GM18498 (cell line): ENCODE measurements at regions not wholly inside any gene's neighbourhood (a gene's known extent, or its start where the extent isn't known, plus 50 kb on each side); places are given as distances from the start of the nearest gene placed in this dataset.
"Not testable (repeated sequence)": the region's sequence is repeated elsewhere in the genome, so short reads cannot be mapped to it uniquely, and the experiment has no call there.

ENCODE experiments used
- ATAC-seq: cut with Tn5 transposase; IDR thresholded peaks from one replicate; pipeline ENCODE4 v1.9.1; 2021; ENCODE audit warnings: mild to moderate bottlenecking, moderate library complexity; ENCODE audit not compliant: unreplicated experiment

GRCh38 chr1:223018534-223018933 is 124.5 kb downstream of the TLR5 start:
- no peak for ATAC-seq

GRCh38 chr1:223019256-223019655 is 123.8 kb downstream of the TLR5 start:
- no peak for ATAC-seq

GRCh38 chr1:223020770-223021169 is 122.3 kb downstream of the TLR5 start:
- ATAC-seq: no peak

GRCh38 chr1:223022641-223023473 is 120.2 kb downstream of the TLR5 start:
- ATAC-seq: no peak

GRCh38 chr1:223023863-223024262 is 119.2 kb downstream of the TLR5 start:
- ATAC-seq: no peak

- not testable (repeated sequence) for ATAC-seq
Observed at GRCh38 chr1:223024486-223024885, 118.6 kb downstream of the TLR5 start.

GRCh38 chr1:223025190-223025734 is 117.8 kb downstream of the TLR5 start:
- ATAC-seq: not testable (repeated sequence)

GRCh38 chr1:223026639-223027038 is 116.4 kb downstream of the TLR5 start:
- ATAC-seq: not testable (repeated sequence)

GRCh38 chr1:223029985-223030769 is 112.9 kb downstream of the TLR5 start:
- ATAC-seq: no peak

GRCh38 chr1:223030871-223031400 is 112.1 kb downstream of the TLR5 start:
- no peak for ATAC-seq

- ATAC-seq: no peak
Observed at GRCh38 chr1:223031733-223032601, 111.1 kb downstream of the TLR5 start.

GRCh38 chr1:223033658-223034057 is 109.4 kb downstream of the TLR5 start:
- no peak for ATAC-seq

GRCh38 chr1:223034270-223034798 is 108.7 kb downstream of the TLR5 start:
- ATAC-seq: no peak

- no peak for ATAC-seq
Observed at GRCh38 chr1:223035724-223036478, 107.1 kb downstream of the TLR5 start.

GRCh38 chr1:223036479-223036845 is 106.6 kb downstream of the TLR5 start:
- ATAC-seq: no peak

GRCh38 chr1:223037845-223038244 is 105.2 kb downstream of the TLR5 start:
- no peak for ATAC-seq

GRCh38 chr1:223038288-223039006 is 104.6 kb downstream of the TLR5 start:
- ATAC-seq: no peak

GRCh38 chr1:223039990-223040389 is 103.1 kb downstream of the TLR5 start:
- ATAC-seq: no peak

- no peak for ATAC-seq
Observed at GRCh38 chr1:223041481-223041880, 101.6 kb downstream of the TLR5 start.
